GM23338 (cell line): ENCODE measurements at regions not wholly inside any gene's neighbourhood (a gene's known extent, or its start where the extent isn't known, plus 50 kb on each side); places are given as distances from the start of the nearest gene placed in this dataset.

Source experiments
- CREB1 ChIP-seq: fragments of 250-450 bp; sonication (Bioruptor Pico); IDR thresholded peaks from 2 replicates; pipeline ENCODE4 v1.5.0; 2020; ENCODE audit warnings: low read depth, mild to moderate bottlenecking, moderate library complexity
- ETS1 ChIP-seq: IDR thresholded peaks from 2 replicates; pipeline ENCODE4 v1.6.1; 2016; ENCODE audit warnings: antibody characterized with exemption
- EZH2 ChIP-seq: fragments of 200-600 bp; sonication (generic); IDR thresholded peaks from one replicate; pipeline ENCODE4 v1.8.0; 2017; ENCODE audit warnings: antibody characterized with exemption, mild to moderate bottlenecking, low read depth; ENCODE audit not compliant: unreplicated experiment
- JUNB ChIP-seq: IDR thresholded peaks from one replicate; pipeline ENCODE4 v1.6.1; 2016; ENCODE audit warnings: antibody characterized with exemption; ENCODE audit not compliant: unreplicated experiment
- NANOG ChIP-seq: IDR thresholded peaks from 2 replicates; pipeline ENCODE4 v1.6.1; 2016; ENCODE audit warnings: antibody characterized with exemption, borderline replicate concordance
- POLR2AphosphoS5 ChIP-seq: IDR thresholded peaks from 2 replicates; pipeline ENCODE4 v1.6.1; 2016; ENCODE audit warnings: antibody characterized with exemption, low read depth
- REST ChIP-seq: IDR thresholded peaks from one replicate; pipeline ENCODE4 v1.6.1; 2018; ENCODE audit warnings: antibody characterized with exemption; ENCODE audit not compliant: unreplicated experiment
- STAT1 ChIP-seq: IDR thresholded peaks from one replicate; pipeline ENCODE4 v1.6.1; 2016; ENCODE audit warnings: antibody characterized with exemption; ENCODE audit not compliant: unreplicated experiment
- ZNF114 ChIP-seq: fragments of 250-450 bp; sonication (Bioruptor Pico); IDR thresholded peaks from 2 replicates; pipeline ENCODE4 v1.5.0; 2020; ENCODE audit warnings: mild to moderate bottlenecking, moderate library complexity
- ZNF331 ChIP-seq: fragments of 250-450 bp; sonication (Bioruptor Pico); IDR thresholded peaks from 2 replicates; pipeline ENCODE4 v1.5.0; 2020; ENCODE audit warnings: low read depth, mild to moderate bottlenecking, moderate library complexity
- ZNF462 ChIP-seq: fragments of 250-450 bp; sonication (Bioruptor Pico); IDR thresholded peaks from 2 replicates; pipeline ENCODE4 v1.5.0; 2020; ENCODE audit warnings: mild to moderate bottlenecking, moderate library complexity

GRCh38 chr14:62283837-62284236 lies 521.6 kb downstream of the SNAPC1 start (continued):
- no peak for TF ChIP-seq ZNF462 (CRISPR knock-in tag)
- no peak for TF ChIP-seq ZNF114 (CRISPR knock-in tag)
- no peak for TF ChIP-seq POLR2AphosphoS5
- no peak for TF ChIP-seq EZH2
- TF ChIP-seq JUNB: no peak
- TF ChIP-seq ZNF331: no peak
- TF ChIP-seq CREB1 (CRISPR knock-in tag): no peak
- no peak for TF ChIP-seq ETS1
- TF ChIP-seq NANOG: no peak
- no peak for TF ChIP-seq STAT1
- TF ChIP-seq REST: no peak
